Esophagus muscularis mucosa (tissue), 4 donors: ENCODE measurements at regions not wholly inside any gene's neighbourhood (a gene's known extent, or its start where the extent isn't known, plus 50 kb on each side); places are given as distances from the start of the nearest gene placed in this dataset.
A peak's percentile ranks its signal among the peaks of the same experiment; 100 is the strongest.

ENCODE experiments used
- DNase-seq: peaks from one replicate; pipeline ENCODE4 v3.0.0-alpha.2; 2017; ENCODE audit errors: extremely low spot score
- H3K27ac ChIP-seq, 4 donors: fragments of 200-600 bp; sonication (generic); replicated peaks in 1 of 4; 1 replicate in 3 of 4; 2 replicates in 1 of 4; pipeline ENCODE4 v1.5.1; 2016 to 2019; ENCODE audit warnings: mild to moderate bottlenecking in 1 of 4
- H3K27me3 ChIP-seq, 4 donors: fragments of 200-600 bp; sonication (generic); one replicate each; pipeline versions ENCODE4 v1.5.1 to v1.6.0; 2016 to 2019
- H3K36me3 ChIP-seq, 4 donors: fragments of 200-600 bp; sonication (generic); one replicate each; pipeline ENCODE4 v1.5.1; 2016 to 2019
- H3K4me1 ChIP-seq, 4 donors: fragments of 200-600 bp; sonication (generic); one replicate each; pipeline ENCODE4 v1.5.1; 2016 to 2019
- H3K4me3 ChIP-seq, 4 donors: fragments of 200-600 bp; sonication (generic); 1 replicate in 2 of 4; 2 replicates in 2 of 4; pipeline ENCODE4 v1.5.1; 2016 to 2019; ENCODE audit warnings: mild to moderate bottlenecking in 4 of 4, moderate library complexity in 1 of 4
- H3K9me3 ChIP-seq, 4 donors: fragments of 200-600 bp; sonication (generic); 1 replicate in 3 of 4; 2 replicates in 1 of 4; pipeline ENCODE4 v1.5.1; 2016 to 2019
- EP300 ChIP-seq: sonication (generic); formaldehyde crosslinking; IDR thresholded peaks from one replicate; pipeline ENCODE4 v1.6.1; 2017; ENCODE audit warnings: antibody characterized with exemption
- POLR2A ChIP-seq: fragments of 450-650 bp; IDR thresholded peaks from one replicate; pipeline ENCODE4 v1.6.1; 2017; ENCODE audit warnings: antibody characterized with exemption, moderate library complexity, mild to moderate bottlenecking, low read depth
- POLR2AphosphoS5 ChIP-seq, 2 donors: sonication (generic); formaldehyde crosslinking; IDR thresholded peaks; one replicate each; pipeline ENCODE4 v1.6.1; 2017; ENCODE audit warnings: antibody characterized with exemption in 2 of 2
- WGBS: methylation state at CpG from one replicate; pipeline ENCODE4 v1.1.5; 2018; 5-methylcytosine and 5-hydroxymethylcytosine counted together
- intact Hi-C: fragments of 100-400 bp; cut with DNase I; formaldehyde crosslinking; loops from one replicate; pipeline ENCODE4 v1.15.1; 2023
- TF ChIP-seq, protein P1 (sequence below), 3 experiments: fragments of 200-600 bp in 2 of 3; fragments of 450-650 bp in 1 of 3; sonication (generic) in 2 of 3; IDR thresholded peaks; one replicate each; pipeline ENCODE4 v1.5.1; 2017 to 2019; ENCODE audit warnings: antibody characterized with exemption in 3 of 3, mild to moderate bottlenecking in 2 of 3, moderate library complexity in 1 of 3

DNA sequence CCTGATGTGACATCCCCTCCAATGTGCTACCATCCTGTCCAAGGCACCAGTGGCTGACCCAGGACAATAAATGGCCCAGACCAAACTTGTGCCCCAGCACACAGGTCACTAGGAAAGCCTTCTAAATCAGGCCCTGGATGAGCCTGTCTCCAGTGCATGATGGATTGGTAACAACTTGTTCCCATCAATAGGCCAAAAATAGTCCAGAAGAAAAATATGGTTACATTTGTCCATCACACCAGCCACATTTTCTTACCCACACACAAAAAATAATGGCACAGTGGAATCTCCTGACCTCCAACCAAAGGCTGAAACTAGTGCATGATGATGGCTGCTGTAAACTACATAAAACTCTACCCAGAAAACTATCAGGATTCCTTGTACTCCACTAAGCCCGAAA lies 228.4 kb downstream of the SPTSSA start:
- intact Hi-C loops = no loop called here
- TF ChIP-seq, protein P1, sequence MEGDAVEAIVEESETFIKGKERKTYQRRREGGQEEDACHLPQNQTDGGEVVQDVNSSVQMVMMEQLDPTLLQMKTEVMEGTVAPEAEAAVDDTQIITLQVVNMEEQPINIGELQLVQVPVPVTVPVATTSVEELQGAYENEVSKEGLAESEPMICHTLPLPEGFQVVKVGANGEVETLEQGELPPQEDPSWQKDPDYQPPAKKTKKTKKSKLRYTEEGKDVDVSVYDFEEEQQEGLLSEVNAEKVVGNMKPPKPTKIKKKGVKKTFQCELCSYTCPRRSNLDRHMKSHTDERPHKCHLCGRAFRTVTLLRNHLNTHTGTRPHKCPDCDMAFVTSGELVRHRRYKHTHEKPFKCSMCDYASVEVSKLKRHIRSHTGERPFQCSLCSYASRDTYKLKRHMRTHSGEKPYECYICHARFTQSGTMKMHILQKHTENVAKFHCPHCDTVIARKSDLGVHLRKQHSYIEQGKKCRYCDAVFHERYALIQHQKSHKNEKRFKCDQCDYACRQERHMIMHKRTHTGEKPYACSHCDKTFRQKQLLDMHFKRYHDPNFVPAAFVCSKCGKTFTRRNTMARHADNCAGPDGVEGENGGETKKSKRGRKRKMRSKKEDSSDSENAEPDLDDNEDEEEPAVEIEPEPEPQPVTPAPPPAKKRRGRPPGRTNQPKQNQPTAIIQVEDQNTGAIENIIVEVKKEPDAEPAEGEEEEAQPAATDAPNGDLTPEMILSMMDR (IDR thresholded peaks at IDR 0.05) = no peak
- TF ChIP-seq EP300 = no peak
- no peak for TF ChIP-seq POLR2AphosphoS5 (IDR thresholded peaks at IDR 0.05)
- TF ChIP-seq POLR2A = no peak
- Histone ChIP-seq H3K27me3 (no peaks in the 10 kb centered on the region), H3K36me3 (no peaks in the 10 kb centered on the region), H3K4me3 (no peak overlapping the region), H3K27ac (peak overlapping the region; percentile 40 to 84 (median 82)), H3K9me3 (no peaks in the 10 kb centered on the region), H3K4me1 (peaks cover 26 to 65% (median 54%) of the 10 kb centered on the region in 4 donors)
- peak; percentile 66 for DNase-seq
- 93% methylated on average over 1 of the region's 1 CpG for WGBS

DNA sequence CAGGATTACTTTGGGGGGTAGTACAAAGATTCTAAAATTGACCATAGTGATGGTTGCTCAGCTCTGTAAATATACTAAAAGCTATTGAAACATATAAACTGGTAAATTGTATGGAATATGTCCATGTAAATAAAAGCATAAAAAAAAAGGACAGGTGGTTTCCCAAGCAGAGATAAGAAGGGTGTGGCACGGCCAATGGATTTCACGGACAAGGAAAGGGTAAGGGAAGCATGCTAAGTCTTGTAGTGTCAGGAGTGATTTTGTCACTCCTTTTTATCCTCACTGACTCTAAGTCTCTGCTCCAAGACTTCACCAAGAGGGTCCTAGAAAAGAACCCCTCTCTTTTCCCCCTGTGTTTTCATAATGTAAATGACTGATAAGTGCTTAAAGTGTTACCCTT lies 229.2 kb downstream of the SPTSSA start:
- TF ChIP-seq POLR2AphosphoS5 (IDR thresholded peaks at IDR 0.05) (no peak), POLR2A (no peak), EP300 (no peak)
- TF ChIP-seq, protein P1 (IDR thresholded peaks at IDR 0.05) = no peak
- intact Hi-C loops = no loop called here
- Histone ChIP-seq H3K36me3 (no peaks in the 10 kb centered on the region), H3K27me3 (no peaks in the 10 kb centered on the region), H3K27ac (peak overlapping the region in 3 of 4 donors; percentile 80 to 84 (median 83)), H3K4me3 (no peak overlapping the region), H3K9me3 (no peaks in the 10 kb centered on the region), H3K4me1 (peaks cover 26 to 67% (median 59%) of the 10 kb centered on the region in 4 donors)
- 85% methylated on average over 2 of the region's 2 CpGs for WGBS
- peak; percentile 21 for DNase-seq

GRCh38 chr14:34231626-34232025 lies 230.4 kb downstream of the SPTSSA start:
- WGBS = 63% methylated on average over 5 of the region's 5 CpGs
- Histone ChIP-seq H3K36me3 (no peaks in the 10 kb centered on the region), H3K27ac (peak overlapping the region in 2 of 4 donors; percentile 42 to 46), H3K9me3 (no peaks in the 10 kb centered on the region), H3K27me3 (no peaks in the 10 kb centered on the region), H3K4me3 (no peak overlapping the region), H3K4me1 (peaks cover 26 to 63% (median 58%) of the 10 kb centered on the region in 4 donors)
- DNase-seq = peak; percentile 75
- intact Hi-C loops = no loop called here
- TF ChIP-seq POLR2AphosphoS5 (IDR thresholded peaks at IDR 0.05) = peak in 1 of 2 donors; percentile 32
- no peak for TF ChIP-seq POLR2A
- no peak for TF ChIP-seq EP300

GRCh38 chr14:34229140-34229539 lies 232.9 kb downstream of the SPTSSA start:
- no peaks in the 10 kb centered on the region for H3K36me3 ChIP-seq
- H3K9me3 ChIP-seq = no peaks in the 10 kb centered on the region
- TF ChIP-seq POLR2A = no peak
- TF ChIP-seq, protein P1 (IDR thresholded peaks at IDR 0.05) = no peak
- TF ChIP-seq POLR2AphosphoS5 (IDR thresholded peaks at IDR 0.05) = no peak
- TF ChIP-seq EP300 = no peak
- no peak for DNase-seq
- intact Hi-C loops = loop anchor here (5.0 to 10.0 kb wide), 2 partner anchors 134 to 382 kb away; no protein-coding TSS in a partner anchor
- H3K27ac ChIP-seq = peak overlapping the region in 3 of 4 donors; percentile 24 to 68 (median 53)
- no peaks in the 10 kb centered on the region for H3K27me3 ChIP-seq
- WGBS = 96% methylated on average over 5 of the region's 7 CpGs
- H3K4me3 ChIP-seq = no peak overlapping the region
- H3K4me1 ChIP-seq = peaks cover 8 to 38% (median 36%) of the 10 kb centered on the region in 4 donors

- WGBS = 85% methylated on average over 5 of the region's 5 CpGs
- no peaks in the 10 kb centered on the region for H3K27me3 ChIP-seq
- H3K9me3 ChIP-seq = no peaks in the 10 kb centered on the region
- H3K4me1 ChIP-seq = peaks cover 4 to 37% (median 34%) of the 10 kb centered on the region in 4 donors
- peak overlapping the region; percentile 24 to 68 (median 58) for H3K27ac ChIP-seq
- H3K36me3 ChIP-seq = no peaks in the 10 kb centered on the region
- no peak for TF ChIP-seq POLR2AphosphoS5 (IDR thresholded peaks at IDR 0.05)
- H3K4me3 ChIP-seq = no peak overlapping the region
- no peak for DNase-seq
- intact Hi-C loops = loop anchor here (5.0 to 10.0 kb wide), 2 partner anchors 134 to 381 kb away; no protein-coding TSS in a partner anchor
These were observed 233.4 kb downstream of the SPTSSA start for GRCh38 chr14:34228650-34228976.
